ENCODE measurements at regions not wholly inside any gene's neighbourhood (a gene's known extent, or its start where the extent isn't known, plus 50 kb on each side); places are given as distances from the start of the nearest gene placed in this dataset.

- no peaks in the 10 kb centered on the region for H4K20me1 ChIP-seq (replicated peaks in 1 of 2; ENCODE audit: control insufficient read depth in 1 of 2, insufficient read depth in 2 of 2, low read length in 2 of 2)
- H2BK5ac ChIP-seq (ENCODE audit: low read depth, low read length), result no peak overlapping the region
- CTCF ChIA-PET (ENCODE audit: partially characterized antibody), result interaction anchor here (1.2 to 1.7 kb wide), 2 partner anchors 11 to 93 kb away, joined by 4 to 5 read pairs; no protein-coding TSS in a partner anchor
- H3K79me2 ChIP-seq (ENCODE audit: control insufficient read depth in 1 of 2, insufficient read depth in 2 of 2, low read length in 2 of 2), result no peaks in the 10 kb centered on the region
- H2BK120ac ChIP-seq (replicated peaks; ENCODE audit: low read depth, low read length), result no peak overlapping the region
- no peak overlapping the region for H2BK12ac ChIP-seq (ENCODE audit: low read depth, low read length)
- no peaks in the 10 kb centered on the region for H3K23me2 ChIP-seq (ENCODE audit: low read depth, low read length)
- H3K4me3 ChIP-seq (ENCODE audit: extremely low read depth in 1 of 4, insufficient read depth in 2 of 4, low read depth in 3 of 4, low read length in 4 of 4), result no peak overlapping the region
- H3K27ac ChIP-seq (ENCODE audit: low read depth, low read length), result no peak overlapping the region; the same call in 1 of the 2 replicates
- no peak overlapping the region for H3K14ac ChIP-seq (ENCODE audit: insufficient read length)
- no peak overlapping the region for H4K5ac ChIP-seq (ENCODE audit: insufficient read length, low read depth, low read length)
- H3K4ac ChIP-seq (replicated peaks; ENCODE audit: insufficient read length, low read depth, low read length), result no peak overlapping the region
- DNase-seq (ENCODE audit: low read depth in 1 of 2, low spot score in 2 of 2) (no peak), FAIRE-seq (no peak)
- H2BK20ac ChIP-seq (ENCODE audit: low read length), result no peak overlapping the region
- H3K36me3 ChIP-seq (ENCODE audit: control insufficient read depth in 2 of 4, insufficient read depth in 4 of 4, low read length in 3 of 4), result no peaks in the 10 kb centered on the region
- no peak overlapping the region for H2AK5ac ChIP-seq (ENCODE audit: low read depth, low read length)
- no peak overlapping the region for H2AFZ ChIP-seq (ENCODE audit: low read length)
- no peak overlapping the region for H2BK15ac ChIP-seq (ENCODE audit: low read length)
- WGBS, 2 experiments (ENCODE audit: extremely low coverage in 1 of 2, insufficient coverage in 1 of 2, insufficient read length in 1 of 2, insufficient replicate concordance in 2 of 2, low coverage in 1 of 2, low lambda C conversion rate in 2 of 2, missing lambda C conversion rate in 1 of 2), result 86% methylated on average over 14 of the region's 14 CpGs; no CpG with 5 or more reads in 1 of the 2 experiments
- H3K23ac ChIP-seq (ENCODE audit: insufficient read length), result no peak overlapping the region
- H3K9me3 ChIP-seq (ENCODE audit: insufficient read depth in 2 of 2, low read depth in 1 of 2, low read length in 1 of 2), result peaks cover 5 to 17% of the 10 kb centered on the region in 2 experiments
- H3K9ac ChIP-seq (replicated peaks in 1 of 4; ENCODE audit: extremely low read depth in 1 of 4, low read depth in 3 of 4, low read length in 3 of 4), result no peak overlapping the region
- no peak overlapping the region for H4K91ac ChIP-seq (replicated peaks; ENCODE audit: insufficient read length, low read length)
- no peak overlapping the region for H3K18ac ChIP-seq (ENCODE audit: extremely low read depth, low read length)
- no peak overlapping the region for H3K4me2 ChIP-seq (ENCODE audit: insufficient read depth in 1 of 2, low read depth in 2 of 2, low read length in 2 of 2)
- H3K79me1 ChIP-seq (ENCODE audit: low read depth, low read length), result no peaks in the 10 kb centered on the region
- H3K27me3 ChIP-seq (replicated peaks in 1 of 4; ENCODE audit: control insufficient read depth in 3 of 4, extremely low read depth in 1 of 4, insufficient read depth in 3 of 4, low read length in 3 of 4), result no peaks in the 10 kb centered on the region
- no peak overlapping the region for H3K56ac ChIP-seq (replicated peaks; ENCODE audit: insufficient read length, low read depth, low read length)
- H4K8ac ChIP-seq (ENCODE audit: extremely low read depth, insufficient read depth, low read length), result no peak overlapping the region; the same call in 1 of the 2 replicates
- POLR2A ChIA-PET (ENCODE audit: partially characterized antibody), result interaction anchor here (0.6 kb wide), 1 partner anchor 56 kb away, joined by 3 read pairs; no protein-coding TSS in a partner anchor
- peaks cover 0 to 7% (median 0%) of the 10 kb centered on the region in 4 experiments; a peak in 2 of 7 replicates for H3K4me1 ChIP-seq (replicated peaks in 1 of 4; ENCODE audit: control insufficient read depth in 3 of 4, insufficient read depth in 4 of 4, low read length in 3 of 4)
- TF ChIP-seq, protein P1, sequence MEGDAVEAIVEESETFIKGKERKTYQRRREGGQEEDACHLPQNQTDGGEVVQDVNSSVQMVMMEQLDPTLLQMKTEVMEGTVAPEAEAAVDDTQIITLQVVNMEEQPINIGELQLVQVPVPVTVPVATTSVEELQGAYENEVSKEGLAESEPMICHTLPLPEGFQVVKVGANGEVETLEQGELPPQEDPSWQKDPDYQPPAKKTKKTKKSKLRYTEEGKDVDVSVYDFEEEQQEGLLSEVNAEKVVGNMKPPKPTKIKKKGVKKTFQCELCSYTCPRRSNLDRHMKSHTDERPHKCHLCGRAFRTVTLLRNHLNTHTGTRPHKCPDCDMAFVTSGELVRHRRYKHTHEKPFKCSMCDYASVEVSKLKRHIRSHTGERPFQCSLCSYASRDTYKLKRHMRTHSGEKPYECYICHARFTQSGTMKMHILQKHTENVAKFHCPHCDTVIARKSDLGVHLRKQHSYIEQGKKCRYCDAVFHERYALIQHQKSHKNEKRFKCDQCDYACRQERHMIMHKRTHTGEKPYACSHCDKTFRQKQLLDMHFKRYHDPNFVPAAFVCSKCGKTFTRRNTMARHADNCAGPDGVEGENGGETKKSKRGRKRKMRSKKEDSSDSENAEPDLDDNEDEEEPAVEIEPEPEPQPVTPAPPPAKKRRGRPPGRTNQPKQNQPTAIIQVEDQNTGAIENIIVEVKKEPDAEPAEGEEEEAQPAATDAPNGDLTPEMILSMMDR (IDR thresholded peaks at IDR 0.05; ENCODE audit: control extremely low read depth in 1 of 3, insufficient read depth in 1 of 3, low read depth in 1 of 3, low read length in 3 of 3), result no peak
- TF ChIP-seq, protein P2, sequence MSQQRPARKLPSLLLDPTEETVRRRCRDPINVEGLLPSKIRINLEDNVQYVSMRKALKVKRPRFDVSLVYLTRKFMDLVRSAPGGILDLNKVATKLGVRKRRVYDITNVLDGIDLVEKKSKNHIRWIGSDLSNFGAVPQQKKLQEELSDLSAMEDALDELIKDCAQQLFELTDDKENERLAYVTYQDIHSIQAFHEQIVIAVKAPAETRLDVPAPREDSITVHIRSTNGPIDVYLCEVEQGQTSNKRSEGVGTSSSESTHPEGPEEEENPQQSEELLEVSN (IDR thresholded peaks at IDR 0.05), result no peak
- no peak for TF ChIP-seq RBBP5 (IDR thresholded peaks at IDR 0.05; ENCODE audit: borderline replicate concordance, low read depth, low read length)
- no peak for TF ChIP-seq SIRT6 (IDR thresholded peaks at IDR 0.05; ENCODE audit: low read length)
- no peak for TF ChIP-seq EZH2 (IDR thresholded peaks at IDR 0.05; ENCODE audit: low read depth, low read length, severe bottlenecking)
- no peak for TF ChIP-seq POU5F1 (IDR thresholded peaks at IDR 0.05; ENCODE audit: low read depth, low read length)
- TF ChIP-seq KDM5A (IDR thresholded peaks at IDR 0.05; ENCODE audit: low read length), result no peak
- TF ChIP-seq, protein P3, sequence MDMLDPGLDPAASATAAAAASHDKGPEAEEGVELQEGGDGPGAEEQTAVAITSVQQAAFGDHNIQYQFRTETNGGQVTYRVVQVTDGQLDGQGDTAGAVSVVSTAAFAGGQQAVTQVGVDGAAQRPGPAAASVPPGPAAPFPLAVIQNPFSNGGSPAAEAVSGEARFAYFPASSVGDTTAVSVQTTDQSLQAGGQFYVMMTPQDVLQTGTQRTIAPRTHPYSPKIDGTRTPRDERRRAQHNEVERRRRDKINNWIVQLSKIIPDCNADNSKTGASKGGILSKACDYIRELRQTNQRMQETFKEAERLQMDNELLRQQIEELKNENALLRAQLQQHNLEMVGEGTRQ (IDR thresholded peaks at IDR 0.05; ENCODE audit: low read length), result no peak
- TF ChIP-seq SP4 (IDR thresholded peaks at IDR 0.05; ENCODE audit: low read length), result no peak
Measured at GRCh38 chr11:69385832-69386427, 92.0 kb downstream of the MYEOV start.

Data from H1 (cell line).